H1 (cell line): ENCODE measurements at regions not wholly inside any gene's neighbourhood (a gene's known extent, or its start where the extent isn't known, plus 50 kb on each side); places are given as distances from the start of the nearest gene placed in this dataset.

Source experiments
- CTCF ChIA-PET: fragments of 300-600 bp; sonication (Branson Sonifier 250); formaldehyde crosslinking; loops from one replicate; lab custom pipeline; 2021; ENCODE audit not compliant: partially characterized antibody; lab: Charles Lee
- POLR2A ChIA-PET: fragments of 300-600 bp; sonication (Branson Sonifier 250); formaldehyde crosslinking; loops from one replicate; lab custom pipeline; 2021; ENCODE audit warnings: inconsistent platforms; ENCODE audit not compliant: partially characterized antibody; lab: Charles Lee
- DNase-seq, 2 experiments: peaks; one replicate each; pipeline versions ENCODE4 v3.0.0 to v3.0.0-alpha.2; 2010 to 2022; ENCODE audit warnings: low spot score in 2 of 2, low read depth in 1 of 2, mixed read lengths in 1 of 2
- FAIRE-seq: peaks from 2 replicates; lab custom pipeline; 2011; peaks lifted over from hg19 to GRCh38; lab: Jason Lieb, UNC
- H2AFZ ChIP-seq: 2 replicates; pipeline ENCODE4 v1.8.1; 2012; ENCODE audit warnings: low read length, inconsistent platforms
- H2AK5ac ChIP-seq: 2 replicates; pipeline ENCODE4 v1.6.1; 2013; ENCODE audit warnings: low read depth, low read length
- H2BK120ac ChIP-seq: replicated peaks from 2 replicates; pipeline ENCODE3; 2013; ENCODE audit warnings: low read depth, low read length, inconsistent platforms
- H2BK12ac ChIP-seq: 2 replicates; pipeline ENCODE4 v1.6.1; 2013; ENCODE audit warnings: low read depth, low read length
- H2BK15ac ChIP-seq: 2 replicates; pipeline ENCODE4 v1.6.1; 2013; ENCODE audit warnings: low read length
- H2BK20ac ChIP-seq: 2 replicates; pipeline ENCODE4 v1.6.1; 2013; ENCODE audit warnings: low read length
- H2BK5ac ChIP-seq: 2 replicates; pipeline ENCODE4 v1.6.1; 2013; ENCODE audit warnings: low read depth, low read length
- H3K14ac ChIP-seq: 2 replicates; pipeline ENCODE4 v1.6.1; 2013; ENCODE audit warnings: inconsistent platforms; ENCODE audit not compliant: insufficient read length
- H3K18ac ChIP-seq: 2 replicates; pipeline ENCODE4 v1.6.1; 2013; ENCODE audit warnings: low read length; ENCODE audit errors: extremely low read depth
- H3K23ac ChIP-seq: 2 replicates; pipeline ENCODE4 v1.6.1; 2013; ENCODE audit warnings: inconsistent platforms; ENCODE audit not compliant: insufficient read length
- H3K23me2 ChIP-seq: 2 replicates; pipeline ENCODE4 v1.6.1; 2013; ENCODE audit warnings: low read depth, low read length
- H3K27ac ChIP-seq: 2 replicates; pipeline ENCODE4 v1.6.1; 2011; ENCODE audit warnings: low read depth, low read length, inconsistent platforms
- H3K27me3 ChIP-seq, 4 experiments: replicated peaks in 1 of 4; 1 replicate in 1 of 4; 2 replicates in 3 of 4; pipeline versions ENCODE4 v1.6.1 to v1.8.1; 2011 to 2013; ENCODE audit warnings: low read length in 3 of 4, mild to moderate bottlenecking in 3 of 4, inconsistent platforms in 2 of 4, mixed read lengths in 2 of 4, moderate library complexity in 1 of 4; ENCODE audit not compliant: control insufficient read depth in 3 of 4, insufficient read depth in 3 of 4; ENCODE audit errors: extremely low read depth in 1 of 4
- H3K36me3 ChIP-seq, 4 experiments: 2 replicates each; pipeline versions ENCODE4 v1.6.1 to v1.8.1; 2011 to 2013; ENCODE audit warnings: mild to moderate bottlenecking in 4 of 4, low read length in 3 of 4, moderate library complexity in 2 of 4, control low read depth in 1 of 4, inconsistent platforms in 1 of 4; ENCODE audit not compliant: insufficient read depth in 4 of 4, control insufficient read depth in 2 of 4
- H3K4ac ChIP-seq: replicated peaks from 2 replicates; pipeline ENCODE3; 2013; ENCODE audit warnings: low read length, low read depth, mixed read lengths, inconsistent platforms; ENCODE audit not compliant: insufficient read length
- H3K4me1 ChIP-seq, 4 experiments: replicated peaks in 1 of 4; 1 replicate in 1 of 4; 2 replicates in 3 of 4; pipeline versions ENCODE4 v1.6.1 to v1.8.1; 2011 to 2013; ENCODE audit warnings: low read length in 3 of 4, inconsistent platforms in 2 of 4, mixed read lengths in 1 of 4; ENCODE audit not compliant: insufficient read depth in 4 of 4, control insufficient read depth in 3 of 4
- H3K4me2 ChIP-seq, 2 experiments: 2 replicates each; pipeline versions ENCODE4 v1.6.1 to v1.8.1; 2011 to 2013; ENCODE audit warnings: low read depth in 2 of 2, low read length in 2 of 2, control low read depth in 1 of 2, inconsistent platforms in 1 of 2, mild to moderate bottlenecking in 1 of 2; ENCODE audit not compliant: insufficient read depth in 1 of 2
- H3K4me3 ChIP-seq, 4 experiments: fragments of 200-600, 300-600 bp in 1 of 4; sonication (generic), shearing (Covaris generic), sonication (Bioruptor Twin) in 1 of 4; 2 replicates each; pipeline versions ENCODE4 v1.5.1 to v1.8.1; 2011 to 2016; ENCODE audit warnings: low read length in 4 of 4, low read depth in 3 of 4, control low read depth in 2 of 4, inconsistent platforms in 2 of 4, mild to moderate bottlenecking in 2 of 4, mixed read lengths in 1 of 4, moderate library complexity in 1 of 4; ENCODE audit not compliant: insufficient read depth in 2 of 4; ENCODE audit errors: extremely low read depth in 1 of 4
- H3K56ac ChIP-seq: replicated peaks from 2 replicates; pipeline ENCODE3; 2013; ENCODE audit warnings: low read depth, mild to moderate bottlenecking, mixed read lengths, low read length, inconsistent platforms; ENCODE audit not compliant: insufficient read length
- H3K79me1 ChIP-seq: 2 replicates; pipeline ENCODE4 v1.6.1; 2013; ENCODE audit warnings: low read depth, low read length, control low read depth
- H3K79me2 ChIP-seq, 2 experiments: 2 replicates each; pipeline versions ENCODE4 v1.6.1 to v1.8.1; 2012 to 2013; ENCODE audit warnings: low read length in 2 of 2, mild to moderate bottlenecking in 2 of 2, inconsistent platforms in 1 of 2; ENCODE audit not compliant: insufficient read depth in 2 of 2, control insufficient read depth in 1 of 2
- H3K9ac ChIP-seq, 4 experiments: replicated peaks in 1 of 4; 1 replicate in 1 of 4; 2 replicates in 3 of 4; pipeline versions ENCODE4 v1.6.1 to v1.8.1; 2011 to 2013; ENCODE audit warnings: low read depth in 3 of 4, low read length in 3 of 4, control low read depth in 2 of 4, mild to moderate bottlenecking in 2 of 4, moderate library complexity in 2 of 4, inconsistent platforms in 1 of 4; ENCODE audit errors: extremely low read depth in 1 of 4
- H3K9me3 ChIP-seq, 2 experiments: 2 replicates each; pipeline versions ENCODE4 v1.6.1 to v1.8.1; 2012 to 2013; ENCODE audit warnings: mild to moderate bottlenecking in 2 of 2, moderate library complexity in 2 of 2, control low read depth in 1 of 2, inconsistent platforms in 1 of 2, low read depth in 1 of 2, low read length in 1 of 2, mixed read lengths in 1 of 2; ENCODE audit not compliant: insufficient read depth in 2 of 2
- H4K20me1 ChIP-seq, 2 experiments: replicated peaks in 1 of 2; 2 replicates each; pipeline versions ENCODE3 to v1.8.1; 2011 to 2013; ENCODE audit warnings: inconsistent platforms in 2 of 2, low read length in 2 of 2, mild to moderate bottlenecking in 1 of 2; ENCODE audit not compliant: insufficient read depth in 2 of 2, control insufficient read depth in 1 of 2
- H4K5ac ChIP-seq: 2 replicates; pipeline ENCODE4 v1.6.1; 2013; ENCODE audit warnings: low read length, low read depth, mixed read lengths, inconsistent platforms; ENCODE audit not compliant: insufficient read length
- H4K8ac ChIP-seq: 2 replicates; pipeline ENCODE4 v1.8.0; 2013; ENCODE audit warnings: mild to moderate bottlenecking, moderate library complexity, low read length, inconsistent platforms; ENCODE audit not compliant: insufficient read depth; ENCODE audit errors: extremely low read depth
- H4K91ac ChIP-seq: replicated peaks from 2 replicates; pipeline ENCODE3; 2013; ENCODE audit warnings: low read length, mixed read lengths, inconsistent platforms; ENCODE audit not compliant: insufficient read length
- EGR1 ChIP-seq: IDR thresholded peaks from 2 replicates; pipeline ENCODE4 v1.6.1; 2011; ENCODE audit warnings: low read depth, low read length, borderline replicate concordance
- KDM4A ChIP-seq: IDR thresholded peaks from one replicate; pipeline ENCODE4 v1.7.1; 2012; ENCODE audit warnings: low read depth, mild to moderate bottlenecking, moderate library complexity, low read length, inconsistent platforms; ENCODE audit not compliant: severe bottlenecking
- NANOG ChIP-seq: IDR thresholded peaks from 2 replicates; pipeline ENCODE4 v1.6.1; 2011; ENCODE audit warnings: low read length, low read depth, mild to moderate bottlenecking, inconsistent platforms; ENCODE audit not compliant: insufficient read depth, poor library complexity, severe bottlenecking
- SIRT6 ChIP-seq: IDR thresholded peaks from one replicate; pipeline ENCODE4 v1.7.1; 2012; ENCODE audit warnings: low read length, inconsistent platforms
- SP4 ChIP-seq: IDR thresholded peaks from 2 replicates; pipeline ENCODE4 v1.6.1; 2012; ENCODE audit warnings: low read length, inconsistent platforms
- SUZ12 ChIP-seq: fragments of 200-600 bp; sonication (generic); IDR thresholded peaks from 2 replicates; pipeline ENCODE4 v1.6.1; 2012; ENCODE audit warnings: mild to moderate bottlenecking, inconsistent platforms, low read length, moderate library complexity, mixed read lengths
- WGBS, 2 experiments: shearing (Covaris generic) in 1 of 2; methylation state at CpG; one replicate each; pipeline versions ENCODE4 v1.1.6 to v1.1.7; 2013 to 2015; ENCODE audit warnings: low lambda C conversion rate in 2 of 2, mixed read lengths in 2 of 2, inconsistent platforms in 1 of 2, low coverage in 1 of 2, missing lambda C conversion rate in 1 of 2; ENCODE audit not compliant: insufficient replicate concordance in 2 of 2, insufficient coverage in 1 of 2, insufficient read length in 1 of 2; ENCODE audit errors: extremely low coverage in 1 of 2, missing lambda C conversion rate in 1 of 2; 5-methylcytosine and 5-hydroxymethylcytosine counted together

- Histone ChIP-seq H3K27ac (no peak overlapping the region), H3K23ac (no peak overlapping the region), H3K56ac (no peak overlapping the region), H3K23me2 (no peaks in the 10 kb centered on the region), H3K79me2 (no peaks in the 10 kb centered on the region), H3K9me3 (peaks cover 4% of the 10 kb centered on the region in 2 experiments; a peak in 2 of 4 replicates), H2AFZ (no peak overlapping the region), H2AK5ac (no peak overlapping the region), H2BK15ac (no peak overlapping the region), H3K4me2 (no peak overlapping the region), H3K9ac (no peak overlapping the region), H3K79me1 (no peaks in the 10 kb centered on the region), H3K4ac (no peak overlapping the region), H2BK120ac (no peak overlapping the region), H4K8ac (no peak overlapping the region), H2BK12ac (no peak overlapping the region), H2BK20ac (no peak overlapping the region), H3K18ac (no peak overlapping the region), H4K20me1 (no peaks in the 10 kb centered on the region), H3K27me3 (no peaks in the 10 kb centered on the region), H4K91ac (no peak overlapping the region), H3K36me3 (no peaks in the 10 kb centered on the region), H2BK5ac (no peak overlapping the region), H3K4me1 (no peaks in the 10 kb centered on the region), H3K14ac (no peak overlapping the region), H3K4me3 (no peak overlapping the region), H4K5ac (no peak overlapping the region)
- POLR2A ChIA-PET: no interaction called here
- WGBS, 2 experiments: 96% methylated on average over 2 of the region's 2 CpGs; no CpG with 5 or more reads in 1 of the 2 experiments
- no peak for DNase-seq
- CTCF ChIA-PET: interaction anchor here (0.8 kb wide), 1 partner anchor 18 kb away, joined by 3 read pairs; no protein-coding TSS in a partner anchor
- no peak for FAIRE-seq
- TF ChIP-seq NANOG (no peak), KDM4A (no peak), SUZ12 (no peak), SIRT6 (no peak), EGR1 (no peak), SP4 (no peak)
These were observed 375.6 kb downstream of the PDGFC start for GRCh38 chr4:156596026-156596425.
